ENCODE measurements at regions not wholly inside any gene's neighbourhood (a gene's known extent, or its start where the extent isn't known, plus 50 kb on each side); places are given as distances from the start of the nearest gene placed in this dataset.

GRCh38 chr22:49322861-49323622 lies 504.6 kb downstream of the BRD1 start:
- no peaks in the 10 kb centered on the region for H3K36me3 Mint-ChIP-seq (ENCODE audit: low read depth)
- no peaks in the 10 kb centered on the region for H3K4me1 Mint-ChIP-seq
- no peak overlapping the region for H3K27ac Mint-ChIP-seq (ENCODE audit: unreplicated experiment)
- H3K9me3 Mint-ChIP-seq: peaks cover 2% of the 10 kb centered on the region
- no peak for TF ChIP-seq CTCF (conservative IDR thresholded peaks at IDR 0.05)
- H3K27me3 Mint-ChIP-seq (ENCODE audit: low read depth): peaks cover 25% of the 10 kb centered on the region
- H3K4me3 Mint-ChIP-seq: no peak overlapping the region
- DNase-seq (ENCODE audit: low read depth, low spot score): no peak

GRCh38 chr22:49322231-49322630 lies 505.4 kb downstream of the BRD1 start:
- no peak overlapping the region for H3K27ac Mint-ChIP-seq (ENCODE audit: unreplicated experiment)
- peaks cover 2% of the 10 kb centered on the region for H3K9me3 Mint-ChIP-seq
- no peak for DNase-seq (ENCODE audit: low read depth, low spot score)
- no peaks in the 10 kb centered on the region for H3K4me1 Mint-ChIP-seq
- no peak for TF ChIP-seq CTCF (conservative IDR thresholded peaks at IDR 0.05)
- H3K36me3 Mint-ChIP-seq (ENCODE audit: low read depth): no peaks in the 10 kb centered on the region
- no peak overlapping the region for H3K4me3 Mint-ChIP-seq
- peaks cover 29% of the 10 kb centered on the region for H3K27me3 Mint-ChIP-seq (ENCODE audit: low read depth)

GRCh38 chr22:49321477-49322055 lies 506.1 kb downstream of the BRD1 start:
- Mint-ChIP-seq H3K27ac (ENCODE audit: unreplicated experiment) (no peak overlapping the region), H3K27me3 (ENCODE audit: low read depth) (peaks cover 34% of the 10 kb centered on the region), H3K9me3 (no peaks in the 10 kb centered on the region), H3K36me3 (ENCODE audit: low read depth) (no peaks in the 10 kb centered on the region), H3K4me1 (no peaks in the 10 kb centered on the region), H3K4me3 (no peak overlapping the region)
- no peak for TF ChIP-seq CTCF (conservative IDR thresholded peaks at IDR 0.05)
- no peak for DNase-seq (ENCODE audit: low read depth, low spot score)

GRCh38 chr22:49320714-49321476 lies 506.8 kb downstream of the BRD1 start:
- no peak for DNase-seq (ENCODE audit: low read depth, low spot score)
- Mint-ChIP-seq H3K27me3 (ENCODE audit: low read depth) (peaks cover 37% of the 10 kb centered on the region), H3K27ac (ENCODE audit: unreplicated experiment) (no peak overlapping the region), H3K4me3 (no peak overlapping the region), H3K4me1 (no peaks in the 10 kb centered on the region), H3K36me3 (ENCODE audit: low read depth) (no peaks in the 10 kb centered on the region), H3K9me3 (no peaks in the 10 kb centered on the region)
- TF ChIP-seq CTCF (conservative IDR thresholded peaks at IDR 0.05): no peak

- no peak for DNase-seq (ENCODE audit: low read depth, low spot score)
- H3K9me3 Mint-ChIP-seq: no peaks in the 10 kb centered on the region
- H3K27me3 Mint-ChIP-seq (ENCODE audit: low read depth): peaks cover 49% of the 10 kb centered on the region
- TF ChIP-seq CTCF (conservative IDR thresholded peaks at IDR 0.05): peak; percentile 55
- H3K27ac Mint-ChIP-seq (ENCODE audit: unreplicated experiment): no peak overlapping the region
- no peaks in the 10 kb centered on the region for H3K4me1 Mint-ChIP-seq
- H3K4me3 Mint-ChIP-seq: no peak overlapping the region
- no peaks in the 10 kb centered on the region for H3K36me3 Mint-ChIP-seq (ENCODE audit: low read depth)
These were observed 510.3 kb downstream of the BRD1 start for GRCh38 chr22:49317369-49317768.

Data from neural crest cell (in vitro differentiated cells).